MCF 10A (cell line): ENCODE measurements at regions not wholly inside any gene's neighbourhood (a gene's known extent, or its start where the extent isn't known, plus 50 kb on each side); places are given as distances from the start of the nearest gene placed in this dataset.

Experiments used
- BruUV-seq: library from RNA; stranded (reverse); fragments of 400-500 nt; replicated peaks from 2 replicates; lab custom pipeline; 2021; lab: Mats Ljungman, UMichigan
- CTCF ChIA-PET: fragments of 300-600 bp; sonication (Branson Sonifier 250); formaldehyde crosslinking; extraction: SDS; loops from one replicate; lab custom pipeline; 2021; ENCODE audit warnings: antibody characterized with exemption, inconsistent platforms; lab: Yijun Ruan, JAX
- POLR2A ChIA-PET: fragments of 300-600, 350-650 bp; sonication (Branson Sonifier 250); formaldehyde crosslinking; extraction: SDS; loops from one replicate; lab custom pipeline; 2020; ENCODE audit warnings: antibody characterized with exemption, inconsistent platforms; lab: Yijun Ruan, JAX
- DNase-seq: peaks from one replicate; pipeline ENCODE4 v3.0.0-alpha.2; 2018; ENCODE audit not compliant: unreplicated experiment
- H3K27ac Mint-ChIP-seq: one replicate; pipeline ENCODE4 v1.8.0; 2022; ENCODE audit warnings: mild to moderate bottlenecking, low read depth, mixed read lengths; ENCODE audit not compliant: unreplicated experiment
- H3K27me3 Mint-ChIP-seq: one replicate; pipeline ENCODE4 v1.8.0; 2022; ENCODE audit warnings: mixed read lengths; ENCODE audit not compliant: insufficient read depth, unreplicated experiment
- H3K36me3 Mint-ChIP-seq: one replicate; pipeline ENCODE4 v1.8.0; 2022; ENCODE audit warnings: mild to moderate bottlenecking, moderate library complexity, mixed read lengths; ENCODE audit not compliant: insufficient read depth, unreplicated experiment
- H3K4me1 Mint-ChIP-seq: one replicate; pipeline ENCODE4 v1.8.0; 2022; ENCODE audit warnings: mixed read lengths; ENCODE audit not compliant: insufficient read depth, unreplicated experiment
- H3K4me3 Mint-ChIP-seq: one replicate; pipeline ENCODE4 v1.8.0; 2022; ENCODE audit warnings: mild to moderate bottlenecking, moderate library complexity, mixed read lengths; ENCODE audit not compliant: unreplicated experiment
- H3K9me3 Mint-ChIP-seq: one replicate; pipeline ENCODE4 v1.8.0; 2022; ENCODE audit warnings: mixed read lengths; ENCODE audit not compliant: unreplicated experiment
- CTCF ChIP-seq: fragments of 200-600 bp; IDR thresholded peaks from one replicate; pipeline ENCODE4 v1.8.0; 2022; ENCODE audit warnings: antibody characterized with exemption, mild to moderate bottlenecking; ENCODE audit not compliant: unreplicated experiment
- intact Hi-C: fragments of 100-400 bp; cut with micrococcal nuclease; formaldehyde crosslinking; loops from 2 replicates; pipeline ENCODE4 v1.14.1; 2022

GRCh38 chr14:97506626-97507025, 709.4 kb downstream of the VRK1 start:
- POLR2A ChIA-PET, result no interaction called here
- H3K27me3 Mint-ChIP-seq, result no peaks in the 10 kb centered on the region
- H3K4me3 Mint-ChIP-seq, result no peak overlapping the region
- peaks cover 12% of the 10 kb centered on the region for H3K9me3 Mint-ChIP-seq
- BruUV-seq, result no TSS peak
- H3K27ac Mint-ChIP-seq, result no peak overlapping the region
- no peak for TF ChIP-seq CTCF
- CTCF ChIA-PET, result no interaction called here
- no peaks in the 10 kb centered on the region for H3K36me3 Mint-ChIP-seq
- DNase-seq, result no peak
- intact Hi-C loops, result no loop called here
- H3K4me1 Mint-ChIP-seq, result no peaks in the 10 kb centered on the region

GRCh38 chr14:97513891-97514290, 716.7 kb downstream of the VRK1 start:
- peaks cover 9% of the 10 kb centered on the region for H3K9me3 Mint-ChIP-seq
- H3K27me3 Mint-ChIP-seq, result no peaks in the 10 kb centered on the region
- DNase-seq, result no peak
- H3K36me3 Mint-ChIP-seq, result no peaks in the 10 kb centered on the region
- no peak overlapping the region for H3K4me3 Mint-ChIP-seq
- no peak overlapping the region for H3K27ac Mint-ChIP-seq
- intact Hi-C loops, result no loop called here
- POLR2A ChIA-PET, result no interaction called here
- CTCF ChIA-PET, result no interaction called here
- BruUV-seq, result no TSS peak
- no peaks in the 10 kb centered on the region for H3K4me1 Mint-ChIP-seq
- no peak for TF ChIP-seq CTCF

GRCh38 chr14:97517566-97518234, 720.5 kb downstream of the VRK1 start:
- ChIA-PET POLR2A (no interaction called here), CTCF (interaction anchor here (0.5 kb wide), 2 partner anchors 119 to 640 kb away, joined by 3 read pairs; no protein-coding TSS in a partner anchor)
- Mint-ChIP-seq H3K27ac (no peak overlapping the region), H3K9me3 (peaks cover 9% of the 10 kb centered on the region), H3K4me1 (no peaks in the 10 kb centered on the region), H3K36me3 (peaks cover 6% of the 10 kb centered on the region), H3K27me3 (no peaks in the 10 kb centered on the region), H3K4me3 (no peak overlapping the region)
- peak; percentile 3 for DNase-seq
- TF ChIP-seq CTCF, result no peak
- intact Hi-C loops, result no loop called here
- no TSS peak for BruUV-seq

GRCh38 chr14:97523936-97524335, 726.8 kb downstream of the VRK1 start:
- H3K9me3 Mint-ChIP-seq, result peaks cover 13% of the 10 kb centered on the region
- peaks cover 17% of the 10 kb centered on the region for H3K27me3 Mint-ChIP-seq
- no peak overlapping the region for H3K27ac Mint-ChIP-seq
- H3K36me3 Mint-ChIP-seq, result peaks cover 6% of the 10 kb centered on the region
- no peak for TF ChIP-seq CTCF
- H3K4me1 Mint-ChIP-seq, result peaks cover 9% of the 10 kb centered on the region
- no TSS peak for BruUV-seq
- DNase-seq, result peak; percentile 84
- no peak overlapping the region for H3K4me3 Mint-ChIP-seq
- intact Hi-C loops, result no loop called here
- POLR2A ChIA-PET, result interaction anchor here (0.6 kb wide), 1 partner anchor 24 kb away, joined by 3 read pairs; no protein-coding TSS in a partner anchor
- CTCF ChIA-PET, result interaction anchor here (0.8 to 1.4 kb wide), 2 partner anchors 9 to 13 kb away, joined by 3 to 5 read pairs; no protein-coding TSS in a partner anchor
